ENCODE measurements at regions not wholly inside any gene's neighbourhood (a gene's known extent, or its start where the extent isn't known, plus 50 kb on each side); places are given as distances from the start of the nearest gene placed in this dataset.
A peak's percentile ranks its signal among the peaks of the same experiment; 100 is the strongest.
"Not testable (repeated sequence)": the region's sequence is repeated elsewhere in the genome, so short reads cannot be mapped to it uniquely, and the experiment has no call there.

DNA sequence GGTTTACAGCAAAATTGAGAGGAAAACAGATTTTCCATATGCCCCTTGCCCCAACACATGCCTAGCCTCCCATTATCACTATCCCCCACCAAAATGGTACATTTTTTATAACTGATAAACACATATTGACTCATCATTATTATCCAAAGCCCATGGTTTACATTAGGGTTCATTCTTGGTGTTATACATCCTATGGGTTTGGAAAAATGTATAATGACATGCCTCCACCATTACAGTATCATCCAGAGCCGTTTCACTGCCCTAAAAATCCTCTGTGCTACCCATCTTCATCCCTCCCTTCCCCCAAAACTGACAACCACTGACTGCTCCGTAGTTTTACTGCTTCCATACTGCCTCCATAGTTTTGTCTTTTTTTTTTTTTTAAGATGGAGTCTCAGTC is 111.1 kb downstream of the ACTL7B start:
- Histone ChIP-seq H3K27ac (no peak overlapping the region), H3K4me1 (no peaks in the 10 kb centered on the region), H3K27me3 (no peaks in the 10 kb centered on the region), H3K4me3 (no peak overlapping the region), H3K9me3 (no peaks in the 10 kb centered on the region), H3K36me3 (no peaks in the 10 kb centered on the region)
- no peak for DNase-seq (ENCODE audit: low spot score)
- TF ChIP-seq, protein P1, sequence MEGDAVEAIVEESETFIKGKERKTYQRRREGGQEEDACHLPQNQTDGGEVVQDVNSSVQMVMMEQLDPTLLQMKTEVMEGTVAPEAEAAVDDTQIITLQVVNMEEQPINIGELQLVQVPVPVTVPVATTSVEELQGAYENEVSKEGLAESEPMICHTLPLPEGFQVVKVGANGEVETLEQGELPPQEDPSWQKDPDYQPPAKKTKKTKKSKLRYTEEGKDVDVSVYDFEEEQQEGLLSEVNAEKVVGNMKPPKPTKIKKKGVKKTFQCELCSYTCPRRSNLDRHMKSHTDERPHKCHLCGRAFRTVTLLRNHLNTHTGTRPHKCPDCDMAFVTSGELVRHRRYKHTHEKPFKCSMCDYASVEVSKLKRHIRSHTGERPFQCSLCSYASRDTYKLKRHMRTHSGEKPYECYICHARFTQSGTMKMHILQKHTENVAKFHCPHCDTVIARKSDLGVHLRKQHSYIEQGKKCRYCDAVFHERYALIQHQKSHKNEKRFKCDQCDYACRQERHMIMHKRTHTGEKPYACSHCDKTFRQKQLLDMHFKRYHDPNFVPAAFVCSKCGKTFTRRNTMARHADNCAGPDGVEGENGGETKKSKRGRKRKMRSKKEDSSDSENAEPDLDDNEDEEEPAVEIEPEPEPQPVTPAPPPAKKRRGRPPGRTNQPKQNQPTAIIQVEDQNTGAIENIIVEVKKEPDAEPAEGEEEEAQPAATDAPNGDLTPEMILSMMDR (IDR thresholded peaks at IDR 0.05), result no peak

DNA sequence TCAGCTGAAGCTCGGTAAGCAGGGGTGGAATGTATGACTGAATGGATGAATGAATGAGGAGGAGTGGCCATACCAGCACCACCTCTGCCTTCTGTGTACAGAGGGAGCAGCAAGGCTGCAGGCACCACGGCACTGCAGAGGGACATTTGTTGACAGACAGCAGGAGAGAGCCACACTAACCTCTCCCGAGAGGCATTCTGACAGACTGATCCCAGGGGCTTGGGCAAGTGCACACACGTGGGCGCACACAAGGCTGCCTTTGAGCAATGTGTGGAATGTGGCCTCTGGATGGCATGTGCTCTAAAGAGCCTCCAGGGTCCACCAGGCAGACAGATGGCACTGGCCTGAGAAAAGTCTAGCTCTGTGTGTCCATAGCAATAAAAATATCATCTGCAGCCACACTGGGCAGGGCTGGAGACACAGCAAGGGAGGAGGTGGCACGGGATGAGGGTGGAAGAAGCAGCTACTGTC is 111.8 kb downstream of the ACTL7B start:
- TF ChIP-seq, protein P1 (IDR thresholded peaks at IDR 0.05), result no peak
- Histone ChIP-seq H3K4me1 (no peaks in the 10 kb centered on the region), H3K27ac (no peak overlapping the region), H3K36me3 (no peaks in the 10 kb centered on the region), H3K27me3 (no peaks in the 10 kb centered on the region), H3K4me3 (no peak overlapping the region), H3K9me3 (no peaks in the 10 kb centered on the region)
- DNase-seq (ENCODE audit: low spot score), result peak; percentile 52

DNA sequence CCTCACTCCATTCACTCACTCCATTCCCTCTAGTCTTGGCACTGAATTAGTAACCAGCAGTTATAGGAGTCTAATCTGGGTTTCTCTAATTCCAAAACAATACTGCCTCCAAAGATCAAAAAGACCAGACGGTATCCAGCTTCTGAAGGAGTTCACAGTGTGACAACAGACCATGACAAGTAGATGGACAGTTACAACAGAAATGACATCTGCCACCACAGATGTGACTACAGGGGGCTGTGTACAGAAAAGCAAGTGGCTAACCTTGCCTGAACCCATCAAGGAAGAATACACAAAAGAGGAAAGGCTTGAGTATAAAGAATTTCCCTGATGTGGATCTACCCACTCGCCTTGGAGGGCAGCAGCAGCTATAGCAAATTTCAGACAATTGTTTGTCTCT is 112.4 kb downstream of the ACTL7B start:
- TF ChIP-seq, protein P1 (IDR thresholded peaks at IDR 0.05), result no peak
- Histone ChIP-seq H3K4me1 (no peaks in the 10 kb centered on the region), H3K27me3 (no peaks in the 10 kb centered on the region), H3K27ac (no peak overlapping the region), H3K36me3 (no peaks in the 10 kb centered on the region), H3K9me3 (no peaks in the 10 kb centered on the region), H3K4me3 (no peak overlapping the region)
- DNase-seq (ENCODE audit: low spot score), result peak; percentile 7

DNA sequence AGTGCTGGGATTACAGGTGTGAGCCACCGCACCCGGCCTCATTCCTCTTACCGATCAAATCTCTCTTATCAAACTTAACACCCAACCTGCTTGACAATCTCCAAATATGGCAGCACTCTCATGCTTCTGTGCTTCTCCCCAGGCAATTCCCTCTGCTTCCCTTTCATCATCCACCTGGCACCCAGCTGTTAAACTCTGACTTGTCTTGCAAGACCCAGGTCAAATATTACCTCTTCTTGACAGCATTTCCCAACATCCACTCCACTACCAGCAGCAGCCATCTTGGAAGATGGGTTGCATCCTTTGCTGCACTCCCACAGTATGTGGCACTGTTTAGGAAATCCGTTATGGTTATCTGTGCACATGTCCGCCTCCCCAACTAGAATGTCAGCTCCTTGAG is 113.6 kb downstream of the ACTL7B start:
- DNase-seq (ENCODE audit: low spot score), result no peak
- no peaks in the 10 kb centered on the region for H3K36me3 ChIP-seq
- no peak overlapping the region for H3K4me3 ChIP-seq
- no peak overlapping the region for H3K27ac ChIP-seq
- TF ChIP-seq, protein P1 (IDR thresholded peaks at IDR 0.05), result no peak
- H3K27me3 ChIP-seq, result no peaks in the 10 kb centered on the region
- H3K9me3 ChIP-seq, result no peaks in the 10 kb centered on the region
- no peaks in the 10 kb centered on the region for H3K4me1 ChIP-seq

DNA sequence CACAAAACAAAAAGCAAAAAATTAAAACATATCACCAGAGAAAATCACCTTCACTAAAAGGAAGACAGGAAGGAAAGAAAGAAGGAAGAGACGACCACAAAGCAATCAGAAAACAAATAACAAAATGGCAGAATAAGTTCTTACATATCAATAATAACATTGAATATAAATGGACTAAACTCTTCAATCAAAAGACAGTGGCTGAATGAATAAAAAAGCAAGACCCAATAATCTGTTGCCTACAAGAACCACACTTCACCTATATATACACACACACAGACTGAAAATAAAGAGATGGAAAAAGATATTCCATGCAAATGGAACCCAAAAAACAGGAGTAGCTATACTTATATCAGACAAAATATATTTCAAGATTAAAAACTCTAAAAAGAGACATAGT is 124.5 kb downstream of the ACTL7B start:
- H3K4me1 ChIP-seq, result not testable (repeated sequence)

DNA sequence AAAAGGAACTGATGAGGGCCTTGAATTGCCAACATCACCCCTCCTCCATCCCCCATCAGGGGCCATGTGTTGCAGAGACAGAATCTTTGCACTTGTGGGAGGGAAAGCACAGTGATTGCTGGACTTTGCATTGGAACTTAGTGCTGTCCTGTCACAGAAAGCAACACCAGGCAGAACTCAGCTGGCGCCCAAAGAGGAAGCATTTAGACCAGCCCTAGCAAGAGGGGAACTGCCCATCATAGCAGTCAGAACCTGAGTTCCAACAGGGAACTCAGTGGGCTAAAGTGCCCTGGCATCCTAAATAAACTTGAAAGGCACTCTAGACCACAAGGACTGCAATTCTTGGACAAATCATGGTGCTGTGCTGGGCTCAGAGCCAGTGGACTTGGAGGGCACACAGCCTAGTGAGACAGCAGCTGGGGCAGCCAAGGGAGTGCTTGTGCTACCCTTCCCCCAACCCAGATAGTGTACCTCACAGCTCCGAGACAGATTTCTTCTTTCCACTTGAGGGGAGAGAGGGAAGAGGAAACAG is 128.1 kb downstream of the ACTL7B start:
- DNase-seq (ENCODE audit: low spot score), result peak; percentile 56
- TF ChIP-seq, protein P1 (IDR thresholded peaks at IDR 0.05), result no peak
- Histone ChIP-seq H3K27ac (no peak overlapping the region), H3K27me3 (no peaks in the 10 kb centered on the region), H3K4me1 (peaks cover 0 to 9% of the 10 kb centered on the region in 2 donors), H3K36me3 (no peaks in the 10 kb centered on the region), H3K9me3 (peaks cover 0 to 13% of the 10 kb centered on the region in 2 donors), H3K4me3 (no peak overlapping the region)

More for the DNA sequence above, 124.5 kb downstream of the ACTL7B start:
- not testable (repeated sequence) for H3K27ac ChIP-seq; H3K27me3 ChIP-seq; DNase-seq (ENCODE audit: low spot score); H3K36me3 ChIP-seq; H3K4me3 ChIP-seq
- peaks cover 0 to 18% of the 10 kb centered on the region in 2 donors for H3K9me3 ChIP-seq
